B cell (primary cell): ENCODE measurements at regions not wholly inside any gene's neighbourhood (a gene's known extent, or its start where the extent isn't known, plus 50 kb on each side); places are given as distances from the start of the nearest gene placed in this dataset.

ENCODE experiments used
- ATAC-seq: fragments of 200-7000 bp; cut with Tn5 transposase; one replicate; pipeline ENCODE4 v1.10.0; 2021; ENCODE audit warnings: low read depth, mild to moderate bottlenecking, moderate number of reproducible peaks, moderate library complexity
- CTCF ChIA-PET: fragments of 350-600 bp; sonication (Branson Sonifier 250); formaldehyde crosslinking; loops from one replicate; lab custom pipeline; 2021; ENCODE audit warnings: antibody characterized with exemption, inconsistent platforms; lab: Charles Lee
- POLR2A ChIA-PET: fragments of 350-600 bp; sonication (Branson Sonifier 250); formaldehyde crosslinking; loops from one replicate; lab custom pipeline; 2021; ENCODE audit warnings: antibody characterized with exemption; lab: Charles Lee
- DNase-seq: peaks from one replicate; pipeline ENCODE4 v3.0.0; 2013
- H2AFZ ChIP-seq: 2 replicates; pipeline ENCODE4 v1.6.1; 2012; ENCODE audit warnings: mild to moderate bottlenecking, low read depth, low read length; ENCODE audit not compliant: insufficient read depth, poor library complexity, severe bottlenecking
- H3K27ac ChIP-seq, 2 donors: 1 replicate in 1 of 2; 2 replicates in 1 of 2; pipeline ENCODE4 v1.5.1; 2012 to 2013; ENCODE audit warnings: low read length in 2 of 2, mild to moderate bottlenecking in 2 of 2, moderate library complexity in 1 of 2
- H3K27me3 ChIP-seq, 4 experiments: fragments of 200-600 bp in 1 of 4; sonication (generic) in 1 of 4; replicated peaks in 1 of 4; 1 replicate in 2 of 4; 2 replicates in 2 of 4; pipeline versions ENCODE4 v1.6.1 to v1.7.0; 2013 to 2016; ENCODE audit warnings: low read length in 3 of 4, mild to moderate bottlenecking in 2 of 4, mixed read lengths in 1 of 4, moderate library complexity in 1 of 4; ENCODE audit not compliant: insufficient read depth in 4 of 4, control insufficient read depth in 3 of 4; ENCODE audit errors: control extremely low read depth in 1 of 4
- H3K36me3 ChIP-seq, 2 experiments: replicated peaks in 1 of 2; 1 replicate in 1 of 2; 2 replicates in 1 of 2; pipeline versions ENCODE4 v1.6.1 to v1.7.1; 2013; ENCODE audit warnings: low read length in 1 of 2; ENCODE audit not compliant: insufficient read depth in 2 of 2, control insufficient read depth in 1 of 2; ENCODE audit errors: control extremely low read depth in 1 of 2, extremely low read depth in 1 of 2
- H3K4me1 ChIP-seq, 2 donors: fragments of 200-600 bp in 1 of 2; sonication (generic) in 1 of 2; 1 replicate in 1 of 2; 2 replicates in 1 of 2; pipeline versions ENCODE4 v1.5.1 to v1.6.1; 2013 to 2017; ENCODE audit warnings: low read length in 2 of 2; ENCODE audit not compliant: control insufficient read depth in 2 of 2, insufficient read depth in 2 of 2
- H3K4me2 ChIP-seq: replicated peaks from 2 replicates; pipeline ENCODE3; 2012; ENCODE audit warnings: mild to moderate bottlenecking, low read depth, low read length; ENCODE audit not compliant: poor library complexity, severe bottlenecking
- H3K4me3 ChIP-seq, 5 experiments: fragments of 200-600 bp in 1 of 5; sonication (generic) in 1 of 5; 1 replicate in 3 of 5; 2 replicates in 2 of 5; pipeline versions ENCODE4 v1.5.1 to v1.7.0; 2011 to 2016; ENCODE audit warnings: low read length in 4 of 5, mild to moderate bottlenecking in 4 of 5, low read depth in 2 of 5, control low read depth in 1 of 5, moderate library complexity in 1 of 5; ENCODE audit not compliant: insufficient read depth in 1 of 5; ENCODE audit errors: control extremely low read depth in 1 of 5, extremely low read depth in 1 of 5
- H3K79me2 ChIP-seq: fragments of 200-600 bp; sonication (generic); one replicate; pipeline ENCODE4 v1.6.0; 2016; ENCODE audit warnings: low read length; ENCODE audit not compliant: control insufficient read depth, insufficient read depth
- H3K9ac ChIP-seq: fragments of 200-600 bp; sonication (generic); 2 replicates; pipeline ENCODE4 v1.6.1; 2017; ENCODE audit warnings: mild to moderate bottlenecking, low read length, moderate library complexity
- H3K9me3 ChIP-seq, 3 donors: one replicate each; pipeline versions ENCODE4 v1.6.1 to v1.7.1; 2013; ENCODE audit warnings: low read length in 2 of 3; ENCODE audit not compliant: control insufficient read depth in 2 of 3, insufficient read depth in 1 of 3; ENCODE audit errors: control extremely low read depth in 1 of 3
- H4K20me1 ChIP-seq: 2 replicates; pipeline ENCODE4 v1.6.0; 2012; ENCODE audit warnings: mild to moderate bottlenecking, low read length; ENCODE audit not compliant: insufficient read depth, control insufficient read depth, poor library complexity, severe bottlenecking
- H3K27ac Mint-ChIP-seq: one replicate; pipeline ENCODE4 v1.8.0; 2021; ENCODE audit warnings: mixed read lengths
- H3K27me3 Mint-ChIP-seq: one replicate; pipeline ENCODE4 v1.8.0; 2021; ENCODE audit warnings: mixed read lengths
- H3K4me1 Mint-ChIP-seq: one replicate; pipeline ENCODE4 v1.8.0; 2021; ENCODE audit warnings: mixed read lengths
- H3K4me3 Mint-ChIP-seq: one replicate; pipeline ENCODE4 v1.8.0; 2021; ENCODE audit warnings: mixed read lengths
- H3K9me3 Mint-ChIP-seq: one replicate; pipeline ENCODE4 v1.8.0; 2022; ENCODE audit warnings: mixed read lengths; ENCODE audit not compliant: insufficient read depth
- CTCF ChIP-seq: fragments of 200-600 bp; IDR thresholded peaks from one replicate; pipeline ENCODE4 v1.8.0; 2022; ENCODE audit warnings: antibody characterized with exemption, mild to moderate bottlenecking
- EZH2 ChIP-seq: IDR thresholded peaks from 2 replicates; pipeline ENCODE4 v1.6.1; 2012; ENCODE audit warnings: borderline replicate concordance, low read depth, mild to moderate bottlenecking, moderate library complexity, low read length; ENCODE audit not compliant: insufficient read depth, poor library complexity, severe bottlenecking
- WGBS: methylation state at CpG from one replicate; pipeline ENCODE4 v1.1.5; 2013; ENCODE audit warnings: missing lambda C conversion rate; ENCODE audit not compliant: insufficient coverage; 5-methylcytosine and 5-hydroxymethylcytosine counted together
- intact Hi-C: fragments of 100-400 bp; cut with micrococcal nuclease; formaldehyde crosslinking; loops from one replicate; pipeline ENCODE4 v1.10.0; 2022

GRCh38 chr14:84090837-84091236, 1439.1 kb upstream of the FLRT2 start:
- Histone ChIP-seq H3K9ac (no peak overlapping the region), H3K4me1 (no peaks in the 10 kb centered on the region), H3K4me3 (no peak overlapping the region), H2AFZ (no peak overlapping the region), H3K27me3 (no peaks in the 10 kb centered on the region), H3K79me2 (no peaks in the 10 kb centered on the region), H4K20me1 (no peaks in the 10 kb centered on the region), H3K4me2 (no peak overlapping the region), H3K27ac (no peak overlapping the region), H3K9me3 (peaks cover 0 to 20% (median 3%) of the 10 kb centered on the region in 3 donors), H3K36me3 (no peaks in the 10 kb centered on the region)
- Mint-ChIP-seq H3K27me3 (no peaks in the 10 kb centered on the region), H3K27ac (no peak overlapping the region), H3K4me3 (no peak overlapping the region), H3K4me1 (no peaks in the 10 kb centered on the region), H3K9me3 (peaks cover 5% of the 10 kb centered on the region)
- TF ChIP-seq EZH2: no peak
- POLR2A ChIA-PET: no interaction called here
- WGBS: 82% methylated on average over 6 of the region's 6 CpGs
- no peak for DNase-seq
- CTCF ChIA-PET: no interaction called here
- ATAC-seq: no peak
- intact Hi-C loops: no loop called here

DNA sequence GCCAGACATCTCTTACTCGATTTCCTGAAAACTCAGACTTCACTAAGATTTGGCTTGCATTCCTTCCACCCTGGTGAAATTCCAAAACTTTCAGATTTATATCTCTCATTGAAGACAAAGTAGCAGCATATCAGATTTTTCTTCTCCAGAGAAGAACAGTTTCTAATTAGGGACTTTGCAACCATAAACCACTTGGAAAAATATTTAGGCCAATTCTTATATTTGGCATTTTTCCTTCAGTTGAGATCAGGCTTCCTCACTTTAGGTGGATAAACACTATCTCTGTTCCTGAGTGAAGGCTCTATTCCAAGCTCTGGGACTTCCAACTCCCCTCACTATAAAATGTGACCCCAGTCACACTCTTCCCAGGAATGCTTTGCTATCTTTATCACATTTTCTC, 1434.3 kb upstream of the FLRT2 start:
- Mint-ChIP-seq H3K9me3 (peaks cover 3% of the 10 kb centered on the region), H3K4me3 (no peak overlapping the region), H3K27ac (no peak overlapping the region), H3K4me1 (no peaks in the 10 kb centered on the region), H3K27me3 (no peaks in the 10 kb centered on the region)
- ATAC-seq (no peak), DNase-seq (no peak)
- POLR2A ChIA-PET: no interaction called here
- no peaks in the 10 kb centered on the region for H3K4me1 ChIP-seq
- H3K9me3 ChIP-seq: peaks cover 0 to 24% (median 3%) of the 10 kb centered on the region in 3 donors
- no peaks in the 10 kb centered on the region for H3K27me3 ChIP-seq
- TF ChIP-seq EZH2: no peak
- no peak for TF ChIP-seq CTCF
- H3K4me2 ChIP-seq: no peak overlapping the region
- CTCF ChIA-PET: no interaction called here
- no peaks in the 10 kb centered on the region for H3K79me2 ChIP-seq
- no peak overlapping the region for H3K4me3 ChIP-seq
- 33% methylated on average over 1 of the region's 1 CpG for WGBS
- H4K20me1 ChIP-seq: no peaks in the 10 kb centered on the region
- H2AFZ ChIP-seq: no peak overlapping the region
- H3K27ac ChIP-seq: no peak overlapping the region
- H3K36me3 ChIP-seq: no peaks in the 10 kb centered on the region
- H3K9ac ChIP-seq: no peak overlapping the region
- intact Hi-C loops: no loop called here
